GM13977 (cell line): ENCODE measurements at regions not wholly inside any gene's neighbourhood (a gene's known extent, or its start where the extent isn't known, plus 50 kb on each side); places are given as distances from the start of the nearest gene placed in this dataset.

Experiments used
- DNase-seq: peaks from one replicate; pipeline ENCODE4 v3.0.0; 2012; ENCODE audit warnings: low spot score
- CTCF ChIP-seq: IDR thresholded peaks from 2 replicates; pipeline ENCODE4 v1.5.1; 2012; ENCODE audit warnings: mild to moderate bottlenecking, control low read depth; ENCODE audit not compliant: insufficient read depth; ENCODE audit errors: extremely low read depth, missing control alignments
- in situ Hi-C: fragments of 300-500 bp; cut with MboI; formaldehyde crosslinking; loops from one replicate; pipeline ENCODE4 v1.12.0; 2022; ENCODE audit warnings: low sequenced_read_pairs, low pct_unique_long_range_greater_than_20kb, mixed read lengths, inconsistent platforms; ENCODE audit not compliant: unreplicated experiment

DNA sequence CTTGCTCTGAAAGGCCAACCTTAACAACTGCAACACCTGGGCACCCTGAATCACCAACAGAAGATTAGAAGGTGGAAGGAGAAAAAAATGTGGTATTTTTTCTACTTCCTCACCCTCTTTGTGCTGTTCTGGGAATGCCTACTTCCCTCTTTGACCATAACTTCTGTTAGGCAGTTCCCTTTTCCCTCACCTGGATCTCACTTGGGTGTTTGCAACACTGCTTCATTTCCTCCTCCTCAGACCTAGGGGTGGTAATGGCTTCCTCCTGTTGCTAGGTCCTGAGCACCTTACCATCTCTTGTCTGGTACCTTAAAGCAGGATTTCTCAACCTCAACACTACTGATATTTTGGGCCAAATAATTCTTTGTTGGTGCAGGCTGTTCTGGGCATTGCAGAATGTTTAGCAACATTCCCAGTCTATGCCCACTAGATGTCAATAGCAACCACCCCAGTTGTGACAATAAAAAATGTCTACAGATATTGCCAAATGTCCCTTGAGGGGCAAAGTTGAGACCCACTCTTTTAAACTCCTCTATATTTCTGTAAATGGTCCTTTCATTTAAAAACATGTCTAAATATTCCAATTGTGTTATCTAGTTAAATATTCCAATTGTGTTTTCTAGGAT, 300.0 kb upstream of the VLDLR start:
- no peak for DNase-seq
- in situ Hi-C loops, result no loop called here
- TF ChIP-seq CTCF, result no peak

DNA sequence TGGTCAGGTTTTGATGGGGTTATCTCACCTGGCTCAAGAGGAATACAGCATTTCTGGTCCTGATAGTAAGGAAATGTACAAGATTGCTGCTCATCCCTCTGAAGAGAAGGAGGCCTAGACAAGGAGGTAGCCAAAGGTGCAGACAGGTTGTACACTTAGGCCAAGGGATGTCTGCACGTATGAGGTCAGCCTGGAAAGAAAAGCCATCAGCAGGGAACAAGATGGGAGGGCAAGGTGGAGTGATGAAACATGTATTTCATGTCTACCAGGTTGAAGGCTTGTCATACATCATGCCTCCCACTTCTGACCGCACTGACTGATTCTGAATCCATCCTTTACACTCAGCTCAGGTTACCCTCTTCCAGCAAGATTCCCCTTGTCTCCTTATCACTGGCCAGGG, 296.8 kb upstream of the VLDLR start:
- no peak for DNase-seq
- in situ Hi-C loops, result loop anchor here (25.0 kb wide), 1 partner anchor 388 kb away; the partner anchor contains the start of gene KCNV2
- no peak for TF ChIP-seq CTCF

DNA sequence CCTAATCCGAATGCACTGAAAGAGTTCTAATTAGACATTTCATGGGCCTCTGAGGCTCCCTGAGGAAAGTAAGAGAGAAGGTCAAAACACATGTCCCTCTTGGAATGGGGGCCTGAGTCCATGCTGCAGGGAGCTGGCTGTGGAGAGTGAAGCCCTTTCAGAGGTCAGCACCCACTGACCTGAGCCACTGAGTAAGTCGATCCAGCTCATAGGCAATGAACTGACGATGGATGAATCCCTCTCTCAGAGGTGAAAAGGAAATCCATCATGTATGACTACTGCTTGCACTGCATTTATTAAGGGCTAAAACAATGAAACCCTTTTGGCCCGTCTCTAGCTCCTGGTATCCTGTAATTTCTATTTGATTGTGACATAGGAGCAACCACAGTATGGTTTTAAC, 288.9 kb upstream of the VLDLR start:
- no peak for DNase-seq
- TF ChIP-seq CTCF, result no peak
- in situ Hi-C loops, result loop anchor here (25.0 kb wide), 1 partner anchor 380 kb away; the partner anchor contains the start of gene KCNV2

- DNase-seq, result no peak
- in situ Hi-C loops, result loop anchor here (25.0 kb wide), 1 partner anchor 377 kb away; the partner anchor contains the start of gene KCNV2
- no peak for TF ChIP-seq CTCF
Measured at GRCh38 chr9:2335260-2335659, 286.3 kb upstream of the VLDLR start.

DNA sequence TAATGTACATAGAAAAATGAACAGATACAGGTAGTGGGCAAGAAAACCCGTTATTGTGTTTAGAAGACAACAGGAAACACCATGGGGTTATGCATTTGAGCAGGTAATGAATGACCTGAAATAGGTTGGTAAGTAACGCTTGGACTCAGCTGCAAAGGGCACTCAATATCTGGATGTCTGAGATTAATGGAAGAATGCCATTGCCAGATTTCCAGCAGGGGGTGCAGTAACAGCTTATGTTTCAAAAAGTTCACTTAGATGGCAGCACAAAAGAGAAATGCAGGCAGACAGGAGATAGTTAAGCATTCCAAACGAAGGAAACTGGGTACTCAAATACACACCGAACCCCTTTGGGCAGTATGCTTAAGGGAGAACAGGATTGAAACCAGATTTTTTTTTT, 285.5 kb upstream of the VLDLR start:
- in situ Hi-C loops, result loop anchor here (25.0 kb wide), 1 partner anchor 376 kb away; the partner anchor contains the start of gene KCNV2
- no peak for DNase-seq
- TF ChIP-seq CTCF, result peak; percentile 40

- DNase-seq, result no peak
- TF ChIP-seq CTCF, result no peak
- in situ Hi-C loops, result loop anchor here (25.0 kb wide), 1 partner anchor 375 kb away; the partner anchor contains the start of gene KCNV2
Measured at GRCh38 chr9:2337131-2337530, 284.5 kb upstream of the VLDLR start.
